Astrocyte (in vitro differentiated cells and primary cell): ENCODE measurements at regions not wholly inside any gene's neighbourhood (a gene's known extent, or its start where the extent isn't known, plus 50 kb on each side); places are given as distances from the start of the nearest gene placed in this dataset.

ENCODE experiments used
- CTCF ChIP-seq: IDR thresholded peaks from 2 replicates; pipeline ENCODE4 v1.5.1; 2011; ENCODE audit warnings: low read depth, mild to moderate bottlenecking, inconsistent platforms, low read length, moderate library complexity; ENCODE audit not compliant: insufficient read depth
- EZH2 ChIP-seq: IDR thresholded peaks from 2 replicates; pipeline ENCODE4 v1.6.1; 2012; ENCODE audit warnings: mild to moderate bottlenecking, low read length, inconsistent platforms; ENCODE audit not compliant: insufficient read depth

- TF ChIP-seq CTCF (no peak), EZH2 (no peak)
Observed at GRCh38 chr2:188798159-188798558, 176.0 kb upstream of the COL3A1 start.
